GM12864 (cell line): ENCODE measurements at regions not wholly inside any gene's neighbourhood (a gene's known extent, or its start where the extent isn't known, plus 50 kb on each side); places are given as distances from the start of the nearest gene placed in this dataset.

Experiments
- DNase-seq: peaks from one replicate; pipeline ENCODE4 v3.0.0-alpha.2; 2011; ENCODE audit warnings: low read depth
- H3K4me3 ChIP-seq: 2 replicates; pipeline ENCODE4 v1.5.1; 2011; ENCODE audit warnings: mild to moderate bottlenecking, low read depth, low read length, control low read depth
- CTCF ChIP-seq: IDR thresholded peaks from 2 replicates; pipeline ENCODE4 v1.5.1; 2011; ENCODE audit warnings: low read depth, mild to moderate bottlenecking, moderate library complexity, low read length, control low read depth, inconsistent platforms; ENCODE audit errors: missing control alignments

DNA sequence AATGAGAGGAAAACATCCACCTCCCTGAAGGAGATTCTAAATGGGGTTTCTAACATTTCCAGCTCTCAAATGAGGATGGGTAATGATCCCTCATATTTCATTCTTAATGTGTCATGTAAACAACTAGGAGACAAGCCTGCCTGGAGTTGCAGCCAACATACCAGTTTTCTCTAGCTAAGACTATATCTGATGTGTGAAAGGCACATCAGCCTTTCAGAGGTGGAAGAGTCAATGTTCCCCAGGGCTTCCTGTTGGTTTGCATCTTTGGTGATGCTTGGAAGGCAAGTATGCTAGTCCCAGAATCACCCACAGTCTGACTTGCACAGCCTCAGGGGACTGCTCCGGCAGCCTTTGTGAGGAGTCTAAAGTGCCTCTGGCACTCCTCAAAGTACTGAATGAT, 921.2 kb downstream of the SQOR start:
- TF ChIP-seq CTCF: no peak

DNA sequence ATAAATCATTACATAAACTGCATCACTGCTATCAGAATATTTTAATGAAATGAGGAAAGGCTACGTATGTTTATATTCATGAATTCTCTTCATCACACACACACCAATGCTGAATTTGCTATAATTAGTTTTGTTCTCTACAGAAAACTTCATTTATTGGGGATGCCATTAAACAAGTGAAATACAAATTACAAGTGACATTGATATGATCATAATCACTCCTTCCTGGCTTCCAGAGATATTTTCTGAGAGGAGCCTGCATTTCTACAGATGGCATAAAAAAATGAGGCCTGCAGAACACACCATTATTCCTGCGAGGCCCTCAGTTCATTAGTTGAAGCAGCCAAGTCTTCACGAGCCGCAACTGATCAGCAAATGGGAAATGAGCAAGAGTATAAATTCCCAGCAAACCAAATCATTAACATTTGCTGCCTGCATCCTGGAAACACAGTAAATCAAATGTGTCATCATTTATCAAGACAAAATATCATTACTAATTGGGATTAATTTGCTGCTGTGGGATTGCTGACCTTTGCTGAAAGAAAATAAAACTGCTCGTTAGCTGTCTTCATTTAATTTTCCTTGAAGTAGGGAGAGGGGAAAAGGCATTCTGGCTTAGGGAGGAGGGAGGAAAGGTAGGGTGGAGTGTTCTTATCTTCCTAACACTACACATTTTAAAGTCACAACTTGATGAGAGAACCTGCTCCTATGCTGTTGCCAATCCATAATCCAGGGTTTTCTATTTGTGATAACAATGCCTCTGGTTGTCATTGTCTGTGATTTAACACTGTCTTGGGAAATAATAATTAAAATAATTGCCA, 921.9 kb downstream of the SQOR start:
- DNase-seq: no peak
- no peak for TF ChIP-seq CTCF
- H3K4me3 ChIP-seq: no peak overlapping the region

More for the DNA sequence above, 921.2 kb downstream of the SQOR start:
- DNase-seq: no peak
- H3K4me3 ChIP-seq: no peak overlapping the region

GRCh38 chr15:46567968-46568367, 933.1 kb downstream of the SQOR start:
- H3K4me3 ChIP-seq: no peak overlapping the region
- DNase-seq: no peak
- no peak for TF ChIP-seq CTCF

- H3K4me3 ChIP-seq: no peak overlapping the region
- no peak for TF ChIP-seq CTCF
- DNase-seq: no peak
Measured at GRCh38 chr15:46569781-46570180, 935.0 kb downstream of the SQOR start.

DNA sequence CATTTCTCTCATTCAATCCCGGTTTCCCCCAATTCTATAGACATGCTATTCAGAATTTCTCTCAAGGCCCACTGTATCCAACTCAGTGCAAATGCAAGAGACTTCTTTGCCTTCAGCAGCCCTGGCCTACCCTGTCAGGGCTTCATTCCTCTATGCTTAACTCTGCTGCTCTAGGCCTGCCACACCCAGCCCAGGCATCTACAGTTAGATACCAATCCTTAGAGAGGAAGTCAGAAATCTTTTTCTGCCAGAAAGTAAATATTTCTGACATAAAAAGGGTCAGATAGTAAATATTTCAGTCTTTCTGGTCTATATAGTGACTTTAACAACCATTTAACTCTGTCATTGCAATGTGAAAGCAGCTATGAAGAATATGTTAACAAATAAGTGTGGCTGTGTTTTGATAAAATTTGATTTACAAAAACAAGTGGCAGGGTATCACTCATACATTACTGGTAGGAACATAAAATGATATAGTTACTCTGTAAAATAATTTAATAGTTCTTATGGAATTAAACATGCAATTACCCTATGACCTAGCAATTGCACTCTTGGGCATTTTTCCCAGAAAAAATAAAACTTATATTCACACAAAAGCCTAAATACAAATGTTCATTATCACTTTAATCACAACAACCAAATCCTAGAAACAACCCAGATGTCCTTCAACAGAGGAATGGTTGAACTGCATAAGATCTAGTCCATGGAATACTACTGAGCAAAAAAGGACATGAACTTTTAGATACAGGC, 942.0 kb downstream of the SQOR start:
- no peak for DNase-seq
- H3K4me3 ChIP-seq: no peak overlapping the region
- TF ChIP-seq CTCF: no peak

GRCh38 chr15:46577767-46578166, 942.9 kb downstream of the SQOR start:
- no peak for TF ChIP-seq CTCF
- H3K4me3 ChIP-seq: no peak overlapping the region
- no peak for DNase-seq
